Neural cell (in vitro differentiated cells): ENCODE measurements at regions not wholly inside any gene's neighbourhood (a gene's known extent, or its start where the extent isn't known, plus 50 kb on each side); places are given as distances from the start of the nearest gene placed in this dataset.

ENCODE experiments used
- H2AFZ ChIP-seq: fragments of 200-600, 300-800 bp; sonication (generic), shearing (Covaris generic); 2 replicates; pipeline ENCODE4 v1.6.0; 2014; ENCODE audit warnings: low read depth, mild to moderate bottlenecking, antibody characterized with exemption, low read length, moderate library complexity
- H3F3A ChIP-seq: fragments of 200-600 bp; shearing (Covaris generic); 2 replicates; pipeline ENCODE4 v1.6.1; 2016; ENCODE audit warnings: mild to moderate bottlenecking, moderate library complexity, mixed read lengths, antibody characterized with exemption, low read length; ENCODE audit not compliant: insufficient read depth, poor library complexity, severe bottlenecking
- H3K27ac ChIP-seq: fragments of 200-600, 300-800 bp; sonication (generic), shearing (Covaris generic); 2 replicates; pipeline ENCODE4 v1.5.1; 2014; ENCODE audit warnings: mild to moderate bottlenecking, low read length, moderate library complexity
- H3K27me3 ChIP-seq: fragments of 300-800, 200-600 bp; sonication (generic), shearing (Covaris generic); 2 replicates; pipeline ENCODE4 v1.6.0; 2014; ENCODE audit warnings: mild to moderate bottlenecking, low read depth, low read length, moderate library complexity; ENCODE audit not compliant: insufficient read depth
- H3K36me3 ChIP-seq: fragments of 300-800, 200-600 bp; sonication (generic), shearing (Covaris generic); 2 replicates; pipeline ENCODE4 v1.5.1; 2014; ENCODE audit warnings: mild to moderate bottlenecking, antibody characterized with exemption, low read length, moderate library complexity; ENCODE audit not compliant: insufficient read depth
- H3K4me2 ChIP-seq: fragments of 300-800, 200-600 bp; sonication (generic), shearing (Covaris generic); 2 replicates; pipeline ENCODE4 v1.6.0; 2014; ENCODE audit warnings: mild to moderate bottlenecking, low read length
- H3K4me3 ChIP-seq: fragments of 300-800, 200-600 bp; sonication (generic), shearing (Covaris generic); 2 replicates; pipeline ENCODE4 v1.5.1; 2014; ENCODE audit warnings: mild to moderate bottlenecking, low read length, moderate library complexity
- H3K79me2 ChIP-seq: fragments of 200-600 bp; shearing (Covaris generic); replicated peaks from 2 replicates; pipeline ENCODE4 v1.6.0; 2014; ENCODE audit warnings: mild to moderate bottlenecking, low read length, moderate library complexity; ENCODE audit not compliant: insufficient read depth
- H3K9ac ChIP-seq: fragments of 300-800, 200-600 bp; sonication (generic), shearing (Covaris generic); 2 replicates; pipeline ENCODE4 v1.6.1; 2016; ENCODE audit warnings: mild to moderate bottlenecking, low read length, mixed read lengths
- H3K9me2 ChIP-seq: fragments of 200-600 bp; shearing (Covaris generic); 2 replicates; pipeline ENCODE4 v1.6.1; 2016; ENCODE audit warnings: mild to moderate bottlenecking, low read length, mixed read lengths; ENCODE audit not compliant: insufficient read depth
- H3K9me3 ChIP-seq: fragments of 200-600, 300-800 bp; sonication (generic), shearing (Covaris generic); 2 replicates; pipeline ENCODE4 v1.6.1; 2016; ENCODE audit warnings: mild to moderate bottlenecking, mixed run types, low read length, moderate library complexity, mixed read lengths
- H4K20me1 ChIP-seq: fragments of 200-600 bp; shearing (Covaris generic); 2 replicates; pipeline ENCODE4 v1.6.1; 2016; ENCODE audit warnings: mild to moderate bottlenecking, mixed run types; ENCODE audit not compliant: insufficient read depth
- CTCF ChIP-seq: fragments of 450-650 bp; IDR thresholded peaks from 2 replicates; pipeline ENCODE4 v1.5.1; 2014; ENCODE audit warnings: antibody characterized with exemption, mild to moderate bottlenecking, moderate library complexity; ENCODE audit not compliant: poor library complexity, severe bottlenecking
- EP300 ChIP-seq: fragments of 450-650 bp; conservative IDR thresholded peaks from 2 replicates; pipeline ENCODE4 v1.6.1; 2014; ENCODE audit warnings: antibody characterized with exemption, mild to moderate bottlenecking, moderate library complexity; ENCODE audit not compliant: poor library complexity, severe bottlenecking
- EZH2 ChIP-seq: fragments of 200-600, 300-800 bp; shearing (Covaris generic), sonication (generic); IDR thresholded peaks from 2 replicates; pipeline ENCODE4 v1.6.1; 2014; ENCODE audit warnings: antibody characterized with exemption, low read length, borderline replicate concordance, mild to moderate bottlenecking; ENCODE audit not compliant: insufficient read depth, poor library complexity, severe bottlenecking
- MXI1 ChIP-seq: fragments of 450-650 bp; conservative IDR thresholded peaks from 2 replicates; pipeline ENCODE4 v1.6.1; 2014; ENCODE audit warnings: antibody characterized with exemption, mild to moderate bottlenecking; ENCODE audit not compliant: poor library complexity, severe bottlenecking
- POLR2AphosphoS5 ChIP-seq: IDR thresholded peaks from 2 replicates; pipeline ENCODE4 v1.6.1; 2012
- RAD21 ChIP-seq: fragments of 450-650 bp; conservative IDR thresholded peaks from 2 replicates; pipeline ENCODE4 v1.6.1; 2014; ENCODE audit warnings: antibody characterized with exemption, mild to moderate bottlenecking, moderate library complexity
- REST ChIP-seq: IDR thresholded peaks from 2 replicates; pipeline ENCODE4 v1.6.1; 2012; ENCODE audit warnings: borderline replicate concordance
- SMC3 ChIP-seq: fragments of 450-650 bp; conservative IDR thresholded peaks from 2 replicates; pipeline ENCODE4 v1.6.1; 2014; ENCODE audit warnings: antibody characterized with exemption, mild to moderate bottlenecking, moderate library complexity; ENCODE audit not compliant: poor library complexity
- TAF1 ChIP-seq: IDR thresholded peaks from 2 replicates; pipeline ENCODE4 v1.6.1; 2012; ENCODE audit warnings: low read depth

- Histone ChIP-seq H3K4me3 (no peak overlapping the region), H3K4me2 (no peak overlapping the region), H3K79me2 (no peaks in the 10 kb centered on the region), H3K27ac (no peak overlapping the region), H4K20me1 (no peaks in the 10 kb centered on the region), H2AFZ (no peak overlapping the region), H3F3A (no peaks in the 10 kb centered on the region), H3K9me2 (no peaks in the 10 kb centered on the region), H3K9ac (no peak overlapping the region), H3K27me3 (no peaks in the 10 kb centered on the region), H3K9me3 (no peaks in the 10 kb centered on the region), H3K36me3 (no peaks in the 10 kb centered on the region)
- TF ChIP-seq RAD21 (no peak), SMC3 (no peak), CTCF (no peak), EZH2 (no peak), EP300 (no peak), REST (no peak), MXI1 (no peak), POLR2AphosphoS5 (no peak), TAF1 (no peak)
Measured at GRCh38 chr9:28653216-28653615, 1079.9 kb upstream of the C9orf72 start.

GRCh38 chr9:28656727-28657126, 1083.4 kb upstream of the C9orf72 start:
- peaks cover 8% of the 10 kb centered on the region for H3F3A ChIP-seq
- H3K4me3 ChIP-seq = no peak overlapping the region
- no peaks in the 10 kb centered on the region for H3K9me3 ChIP-seq
- H3K27ac ChIP-seq = no peak overlapping the region
- H3K27me3 ChIP-seq = no peaks in the 10 kb centered on the region
- H3K9ac ChIP-seq = no peak overlapping the region
- H3K9me2 ChIP-seq = no peaks in the 10 kb centered on the region
- no peaks in the 10 kb centered on the region for H3K36me3 ChIP-seq
- no peaks in the 10 kb centered on the region for H3K79me2 ChIP-seq
- no peak overlapping the region for H2AFZ ChIP-seq
- H3K4me2 ChIP-seq = no peak overlapping the region
- TF ChIP-seq POLR2AphosphoS5 (no peak), CTCF (no peak), MXI1 (no peak), EZH2 (no peak), REST (no peak), TAF1 (no peak), SMC3 (no peak), EP300 (no peak), RAD21 (no peak)
- no peaks in the 10 kb centered on the region for H4K20me1 ChIP-seq
